Adipocyte (in vitro differentiated cells): ENCODE measurements at regions not wholly inside any gene's neighbourhood (a gene's known extent, or its start where the extent isn't known, plus 50 kb on each side); places are given as distances from the start of the nearest gene placed in this dataset.

Experiments used
- DNase-seq: peaks from one replicate; pipeline ENCODE4 v3.0.0-alpha.2; 2015; ENCODE audit warnings: low read depth
- H3K27me3 ChIP-seq: replicated peaks from 2 replicates; pipeline ENCODE4 v1.7.0; 2013; ENCODE audit warnings: mild to moderate bottlenecking, low read length, moderate library complexity; ENCODE audit not compliant: control insufficient read depth, insufficient read depth
- H3K36me3 ChIP-seq: 2 replicates; pipeline ENCODE4 v1.7.0; 2013; ENCODE audit warnings: low read length, mild to moderate bottlenecking, moderate library complexity; ENCODE audit not compliant: control insufficient read depth, insufficient read depth, severe bottlenecking
- H3K4me1 ChIP-seq: 2 replicates; pipeline ENCODE4 v1.7.0; 2013; ENCODE audit warnings: mild to moderate bottlenecking, low read length, moderate library complexity; ENCODE audit not compliant: control insufficient read depth, insufficient read depth
- H3K4me3 ChIP-seq: 2 replicates; pipeline ENCODE4 v1.7.0; 2013; ENCODE audit warnings: mild to moderate bottlenecking, low read length, moderate library complexity
- H3K9ac ChIP-seq: 2 replicates; pipeline ENCODE4 v1.7.0; 2013; ENCODE audit warnings: mild to moderate bottlenecking, low read length, moderate library complexity
- H3K9me3 ChIP-seq: 2 replicates; pipeline ENCODE4 v1.7.0; 2013; ENCODE audit warnings: mild to moderate bottlenecking, low read length, moderate library complexity; ENCODE audit not compliant: control insufficient read depth

GRCh38 chr16:64455275-64455674 is 666.6 kb downstream of the CDH11 start:
- Histone ChIP-seq H3K9ac (no peak overlapping the region), H3K4me1 (peaks cover 16% of the 10 kb centered on the region), H3K4me3 (no peak overlapping the region), H3K9me3 (no peaks in the 10 kb centered on the region), H3K36me3 (no peaks in the 10 kb centered on the region), H3K27me3 (no peaks in the 10 kb centered on the region)
- peak; percentile 58 for DNase-seq

GRCh38 chr16:64453646-64454045 is 668.2 kb downstream of the CDH11 start:
- no peak overlapping the region for H3K9ac ChIP-seq
- peaks cover 7% of the 10 kb centered on the region for H3K9me3 ChIP-seq
- H3K4me3 ChIP-seq: no peak overlapping the region
- peaks cover 23% of the 10 kb centered on the region for H3K4me1 ChIP-seq
- H3K27me3 ChIP-seq: no peaks in the 10 kb centered on the region
- no peak for DNase-seq
- H3K36me3 ChIP-seq: no peaks in the 10 kb centered on the region

DNA sequence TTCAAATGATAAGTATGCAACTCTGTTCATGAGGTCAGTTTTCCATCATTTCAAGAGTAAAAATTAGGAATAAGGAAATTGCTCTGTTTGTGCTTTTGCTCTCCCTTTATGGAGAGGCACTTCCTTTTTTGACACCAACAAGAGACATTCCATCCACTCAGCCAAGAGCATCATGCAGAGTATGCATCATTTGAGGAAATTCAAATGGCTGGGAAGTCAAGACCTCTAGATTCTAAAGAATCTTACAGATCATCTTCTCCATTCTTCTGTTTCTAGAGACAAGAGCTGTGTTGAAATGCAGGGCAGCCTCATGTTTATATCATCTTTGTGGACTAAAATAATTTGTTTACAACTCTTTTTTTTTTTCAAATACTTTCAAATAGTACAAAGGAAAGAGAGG is 669.4 kb downstream of the CDH11 start:
- peaks cover 23% of the 10 kb centered on the region for H3K4me1 ChIP-seq
- H3K27me3 ChIP-seq: no peaks in the 10 kb centered on the region
- H3K36me3 ChIP-seq: no peaks in the 10 kb centered on the region
- peak; percentile 36 for DNase-seq
- no peak overlapping the region for H3K4me3 ChIP-seq
- H3K9ac ChIP-seq: no peak overlapping the region
- peaks cover 7% of the 10 kb centered on the region for H3K9me3 ChIP-seq

GRCh38 chr16:64450177-64450576 is 671.7 kb downstream of the CDH11 start:
- DNase-seq: peak; percentile 38
- Histone ChIP-seq H3K9me3 (peaks cover 7% of the 10 kb centered on the region), H3K27me3 (no peaks in the 10 kb centered on the region), H3K4me1 (peaks cover 23% of the 10 kb centered on the region), H3K36me3 (no peaks in the 10 kb centered on the region), H3K4me3 (peak overlapping the region; percentile 50), H3K9ac (peak overlapping the region; percentile 60)

GRCh38 chr16:64449506-64449905 is 672.4 kb downstream of the CDH11 start:
- Histone ChIP-seq H3K9me3 (peaks cover 7% of the 10 kb centered on the region), H3K9ac (peak overlapping the region; percentile 60), H3K4me3 (peak overlapping the region; percentile 50), H3K36me3 (no peaks in the 10 kb centered on the region), H3K4me1 (peaks cover 23% of the 10 kb centered on the region), H3K27me3 (no peaks in the 10 kb centered on the region)
- DNase-seq: no peak

- H3K4me3 ChIP-seq: no peak overlapping the region
- no peak for DNase-seq
- peaks cover 7% of the 10 kb centered on the region for H3K9me3 ChIP-seq
- no peak overlapping the region for H3K9ac ChIP-seq
- peaks cover 19% of the 10 kb centered on the region for H3K4me1 ChIP-seq
- no peaks in the 10 kb centered on the region for H3K27me3 ChIP-seq
- H3K36me3 ChIP-seq: no peaks in the 10 kb centered on the region
Measured at GRCh38 chr16:64445649-64446048, 676.2 kb downstream of the CDH11 start.

DNA sequence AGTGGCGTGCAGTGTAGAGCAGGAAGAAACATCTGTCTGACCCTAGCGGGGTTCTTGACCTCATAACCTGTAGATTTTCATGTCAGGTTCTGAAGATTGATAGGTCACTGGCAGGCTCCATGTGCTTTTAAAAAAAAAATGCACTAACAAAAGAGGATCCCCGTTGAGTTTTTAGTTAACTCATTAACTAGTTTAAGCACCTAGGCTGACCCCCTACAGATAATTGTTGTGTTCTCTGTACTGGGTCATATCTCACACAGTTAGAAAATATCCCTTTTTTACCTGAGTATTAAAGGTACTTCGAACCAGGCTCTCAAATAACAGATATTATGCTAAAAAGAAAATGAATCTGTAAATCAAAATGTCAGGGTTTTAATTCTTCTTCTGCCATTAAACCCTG is 676.6 kb downstream of the CDH11 start:
- DNase-seq: no peak
- no peak overlapping the region for H3K4me3 ChIP-seq
- peaks cover 18% of the 10 kb centered on the region for H3K4me1 ChIP-seq
- H3K27me3 ChIP-seq: no peaks in the 10 kb centered on the region
- H3K9me3 ChIP-seq: peaks cover 7% of the 10 kb centered on the region
- H3K36me3 ChIP-seq: no peaks in the 10 kb centered on the region
- no peak overlapping the region for H3K9ac ChIP-seq

GRCh38 chr16:64440421-64440831 is 681.4 kb downstream of the CDH11 start:
- H3K36me3 ChIP-seq: no peaks in the 10 kb centered on the region
- peaks cover 18% of the 10 kb centered on the region for H3K4me1 ChIP-seq
- DNase-seq: peak; percentile 95

GRCh38 chr16:64440005-64440404 is 681.9 kb downstream of the CDH11 start:
- DNase-seq: no peak
- peak overlapping the region; percentile 71 for H3K9ac ChIP-seq
- H3K4me3 ChIP-seq: peak overlapping the region; percentile 45
- no peaks in the 10 kb centered on the region for H3K36me3 ChIP-seq
- H3K9me3 ChIP-seq: peaks cover under 1% of the 10 kb centered on the region
- H3K27me3 ChIP-seq: no peaks in the 10 kb centered on the region
- H3K4me1 ChIP-seq: peaks cover 18% of the 10 kb centered on the region

More at GRCh38 chr16:64440421-64440831, 681.4 kb downstream of the CDH11 start:
- Histone ChIP-seq H3K9ac (peak overlapping the region; percentile 71), H3K4me3 (peak overlapping the region; percentile 45), H3K9me3 (no peaks in the 10 kb centered on the region), H3K27me3 (no peaks in the 10 kb centered on the region)

GRCh38 chr16:64437706-64438324 is 684.0 kb downstream of the CDH11 start:
- H3K9ac ChIP-seq: no peak overlapping the region
- no peak overlapping the region for H3K4me3 ChIP-seq
- no peak for DNase-seq
- peaks cover 18% of the 10 kb centered on the region for H3K4me1 ChIP-seq
- peaks cover 13% of the 10 kb centered on the region for H3K9me3 ChIP-seq
- no peaks in the 10 kb centered on the region for H3K36me3 ChIP-seq
- H3K27me3 ChIP-seq: no peaks in the 10 kb centered on the region

DNA sequence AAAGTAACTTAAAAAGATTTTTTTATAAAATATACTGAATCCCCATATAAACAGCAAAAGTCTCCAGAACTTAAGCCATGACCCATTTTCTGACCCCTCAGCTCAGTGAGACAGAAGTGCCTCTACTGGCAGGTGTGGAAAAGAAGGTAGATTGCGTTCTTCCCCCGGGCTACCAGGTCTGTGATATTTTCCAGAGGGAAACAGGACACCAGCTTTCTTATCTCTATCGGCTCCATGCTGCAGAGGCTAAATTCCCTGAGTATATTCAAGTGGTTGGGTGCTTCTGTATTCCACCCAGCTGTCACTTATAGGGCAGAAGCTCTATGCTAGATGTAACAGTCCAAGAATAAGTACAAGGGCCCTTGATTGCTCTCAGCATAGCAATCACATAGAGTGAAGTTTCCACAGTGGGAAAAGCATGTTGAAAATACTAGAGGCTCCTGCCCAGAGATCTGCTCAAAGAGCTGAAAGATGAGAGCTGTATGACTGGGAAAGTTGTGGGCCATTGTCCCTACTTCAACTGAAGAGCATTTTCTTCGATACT is 687.3 kb downstream of the CDH11 start:
- peaks cover 2% of the 10 kb centered on the region for H3K4me1 ChIP-seq
- no peak for DNase-seq
- H3K9me3 ChIP-seq: peaks cover 19% of the 10 kb centered on the region
- no peaks in the 10 kb centered on the region for H3K27me3 ChIP-seq
- no peak overlapping the region for H3K4me3 ChIP-seq
- H3K36me3 ChIP-seq: no peaks in the 10 kb centered on the region
- H3K9ac ChIP-seq: no peak overlapping the region
